ENCODE measurements at regions not wholly inside any gene's neighbourhood (a gene's known extent, or its start where the extent isn't known, plus 50 kb on each side); places are given as distances from the start of the nearest gene placed in this dataset.

DNA sequence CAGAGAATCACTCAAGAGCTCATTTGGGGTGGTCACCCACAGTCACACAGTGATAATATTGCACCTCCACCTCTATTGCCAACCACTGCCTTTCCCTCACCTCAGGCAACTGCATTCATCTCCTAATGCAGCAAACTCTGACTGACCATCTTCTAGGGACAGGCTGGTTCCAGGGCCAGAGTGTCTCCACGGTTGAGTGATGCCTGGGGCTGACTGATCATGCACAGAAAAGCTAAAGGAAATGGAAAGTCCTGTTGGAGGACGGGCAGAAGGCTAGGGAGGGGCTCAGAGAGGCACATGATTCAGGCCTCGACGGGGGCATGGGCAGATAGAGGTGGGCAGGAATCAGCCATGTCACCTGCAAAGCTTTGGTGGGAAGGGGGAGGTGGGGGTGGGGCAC lies 127.1 kb upstream of the TNS3 start:
- Histone ChIP-seq H3K4me3 (no peak overlapping the region), H3K27ac (no peak overlapping the region)
- no peak for DNase-seq (ENCODE audit: low spot score)
- TF ChIP-seq, protein P1, sequence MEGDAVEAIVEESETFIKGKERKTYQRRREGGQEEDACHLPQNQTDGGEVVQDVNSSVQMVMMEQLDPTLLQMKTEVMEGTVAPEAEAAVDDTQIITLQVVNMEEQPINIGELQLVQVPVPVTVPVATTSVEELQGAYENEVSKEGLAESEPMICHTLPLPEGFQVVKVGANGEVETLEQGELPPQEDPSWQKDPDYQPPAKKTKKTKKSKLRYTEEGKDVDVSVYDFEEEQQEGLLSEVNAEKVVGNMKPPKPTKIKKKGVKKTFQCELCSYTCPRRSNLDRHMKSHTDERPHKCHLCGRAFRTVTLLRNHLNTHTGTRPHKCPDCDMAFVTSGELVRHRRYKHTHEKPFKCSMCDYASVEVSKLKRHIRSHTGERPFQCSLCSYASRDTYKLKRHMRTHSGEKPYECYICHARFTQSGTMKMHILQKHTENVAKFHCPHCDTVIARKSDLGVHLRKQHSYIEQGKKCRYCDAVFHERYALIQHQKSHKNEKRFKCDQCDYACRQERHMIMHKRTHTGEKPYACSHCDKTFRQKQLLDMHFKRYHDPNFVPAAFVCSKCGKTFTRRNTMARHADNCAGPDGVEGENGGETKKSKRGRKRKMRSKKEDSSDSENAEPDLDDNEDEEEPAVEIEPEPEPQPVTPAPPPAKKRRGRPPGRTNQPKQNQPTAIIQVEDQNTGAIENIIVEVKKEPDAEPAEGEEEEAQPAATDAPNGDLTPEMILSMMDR (IDR thresholded peaks at IDR 0.05): no peak

DNA sequence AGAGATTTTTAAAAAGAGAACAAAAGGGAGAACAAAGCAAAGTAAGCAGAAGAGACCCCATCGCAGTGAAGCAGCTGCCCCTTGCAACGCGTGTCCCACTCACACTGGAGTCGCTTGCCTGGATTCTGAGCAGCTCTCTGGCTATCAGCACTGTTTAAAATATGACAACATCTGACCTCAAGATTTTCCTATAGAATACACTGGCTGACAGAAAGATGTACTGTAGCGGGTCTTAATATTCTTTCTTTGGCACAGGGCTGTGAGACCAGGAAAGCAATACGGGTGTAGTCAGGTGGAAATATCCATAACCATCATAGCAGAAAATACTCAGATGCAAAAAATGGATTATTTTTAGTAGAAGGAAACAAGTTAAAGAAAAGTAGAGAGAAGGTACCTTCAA lies 125.7 kb upstream of the TNS3 start:
- DNase-seq (ENCODE audit: low spot score): no peak
- TF ChIP-seq, protein P1 (IDR thresholded peaks at IDR 0.05): no peak
- H3K4me3 ChIP-seq: no peak overlapping the region
- H3K27ac ChIP-seq: no peak overlapping the region

DNA sequence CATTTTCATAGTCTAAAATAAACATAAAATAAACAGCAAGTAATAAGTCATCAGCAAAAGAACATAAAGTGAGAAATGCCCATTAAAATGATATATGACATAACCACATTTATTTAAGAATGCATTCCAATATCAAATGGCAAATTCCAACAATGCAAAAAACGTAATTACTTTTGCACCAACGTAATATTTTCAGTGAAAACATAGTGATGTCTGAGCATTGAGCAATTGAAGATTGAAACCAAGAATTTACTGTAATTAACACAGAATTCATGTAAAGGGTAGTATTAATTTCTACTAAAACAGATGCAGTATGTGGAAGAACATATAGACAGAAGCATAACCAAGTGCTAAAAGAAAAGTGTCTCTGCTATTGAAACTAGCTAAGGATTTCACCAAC lies 123.0 kb upstream of the TNS3 start:
- TF ChIP-seq, protein P1 (IDR thresholded peaks at IDR 0.05): no peak
- no peak for DNase-seq (ENCODE audit: low spot score)
- Histone ChIP-seq H3K4me3 (no peak overlapping the region), H3K27ac (no peak overlapping the region)

DNA sequence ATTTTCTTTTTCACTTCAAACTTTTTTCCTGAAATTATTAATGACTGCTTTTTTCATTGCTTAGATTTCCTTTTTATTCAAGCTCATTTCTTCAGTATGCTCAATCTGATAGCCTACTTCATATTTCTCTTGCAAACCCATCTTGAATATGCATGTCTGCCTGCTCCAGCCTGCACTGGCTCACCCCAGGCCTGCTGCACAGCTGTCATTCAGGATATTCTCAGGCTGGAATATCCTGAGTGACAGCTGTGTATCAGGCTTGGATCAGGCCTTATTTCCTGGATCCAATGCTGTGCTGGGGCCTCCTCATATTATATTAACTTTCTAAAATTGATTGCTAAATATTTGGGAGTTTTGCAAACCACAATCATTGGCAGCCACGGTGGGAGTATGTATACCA lies 120.2 kb upstream of the TNS3 start:
- DNase-seq (ENCODE audit: low spot score): no peak
- TF ChIP-seq, protein P1 (IDR thresholded peaks at IDR 0.05): no peak
- H3K27ac ChIP-seq: no peak overlapping the region
- H3K4me3 ChIP-seq: no peak overlapping the region

DNA sequence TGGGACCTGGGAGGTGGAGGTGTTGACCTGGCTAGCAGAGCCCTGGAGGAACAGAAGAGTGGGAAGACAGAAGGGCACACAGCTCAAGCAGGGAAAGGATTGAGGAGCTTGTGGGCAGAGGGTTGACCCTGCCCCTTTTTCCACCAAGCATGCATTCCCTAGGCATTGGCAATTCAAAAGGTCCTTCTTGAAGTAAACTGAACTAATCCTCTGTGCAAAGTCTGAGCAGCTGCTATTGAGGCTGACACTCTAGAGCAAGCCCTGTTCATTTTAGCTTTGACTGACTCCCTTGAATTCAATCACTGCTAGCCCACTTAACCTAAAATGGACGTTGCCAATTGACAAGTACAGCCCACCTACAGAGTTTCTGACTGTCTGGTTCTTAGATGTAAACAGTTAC lies 116.5 kb upstream of the TNS3 start:
- no peak overlapping the region for H3K27ac ChIP-seq
- no peak for DNase-seq (ENCODE audit: low spot score)

DNA sequence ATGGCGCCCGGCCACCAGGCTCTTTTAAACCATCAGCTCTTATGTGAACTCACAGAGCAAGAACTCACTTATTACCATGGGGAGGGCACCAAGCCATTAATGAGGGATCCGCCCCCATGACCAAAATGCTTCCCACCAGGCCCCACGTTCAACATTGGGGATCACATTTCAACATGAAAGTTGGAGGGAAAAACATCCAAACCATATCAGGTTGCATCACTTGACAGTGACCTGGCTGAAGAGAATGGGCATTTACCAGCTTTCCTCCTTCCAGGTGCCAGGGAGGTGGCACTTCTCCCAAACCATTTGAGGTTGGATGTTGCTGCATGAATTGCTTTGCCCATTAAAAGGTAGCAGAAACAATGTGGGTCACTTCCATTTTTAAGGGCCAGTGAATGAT lies 115.6 kb upstream of the TNS3 start:
- TF ChIP-seq, protein P1 (IDR thresholded peaks at IDR 0.05): no peak
- Histone ChIP-seq H3K27ac (no peak overlapping the region), H3K4me3 (no peak overlapping the region)
- no peak for DNase-seq (ENCODE audit: low spot score)

More for the DNA sequence above, 116.5 kb upstream of the TNS3 start:
- TF ChIP-seq, protein P1 (IDR thresholded peaks at IDR 0.05): no peak
- H3K4me3 ChIP-seq: no peak overlapping the region

DNA sequence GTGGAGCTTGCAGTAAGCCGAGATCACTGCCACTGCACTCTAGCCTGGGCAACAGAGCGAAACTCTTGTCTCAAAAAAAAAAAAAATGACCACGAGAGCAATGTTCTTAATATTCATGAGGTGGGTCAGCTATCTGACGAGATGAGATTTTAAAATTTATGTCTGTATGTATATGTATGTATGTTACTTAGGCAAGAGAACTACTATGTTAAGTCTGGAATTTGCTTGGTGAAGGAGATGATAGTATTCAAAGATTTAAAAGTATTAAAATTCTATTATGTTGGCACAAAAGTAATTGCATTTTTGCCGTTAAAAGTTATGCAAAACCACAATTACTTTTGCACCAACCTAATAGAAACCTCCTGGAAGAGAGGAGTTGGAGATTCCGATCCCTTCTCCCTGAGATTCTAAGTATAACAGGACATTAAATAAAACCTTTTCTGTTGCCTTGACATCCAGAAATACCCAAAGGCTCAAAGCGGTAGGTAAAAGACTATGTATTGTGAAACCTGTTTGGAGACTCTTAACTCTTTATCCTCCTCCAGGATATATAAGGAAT lies 114.3 kb upstream of the TNS3 start:
- Histone ChIP-seq H3K4me3 (no peak overlapping the region), H3K27ac (no peak overlapping the region)
- TF ChIP-seq, protein P1 (IDR thresholded peaks at IDR 0.05): no peak
- DNase-seq (ENCODE audit: low spot score): no peak
